ENCODE measurements at regions not wholly inside any gene's neighbourhood (a gene's known extent, or its start where the extent isn't known, plus 50 kb on each side); places are given as distances from the start of the nearest gene placed in this dataset.

- H4K20me1 ChIP-seq (ENCODE audit: insufficient read depth) = no peaks in the 10 kb centered on the region
- no peak overlapping the region for H3K4me3 ChIP-seq (replicated peaks in 1 of 2; ENCODE audit: low read depth in 1 of 2, low read length in 2 of 2)
- H3K27me3 ChIP-seq (ENCODE audit: insufficient read depth, low read length) = no peaks in the 10 kb centered on the region
- peaks cover 0 to 19% of the 10 kb centered on the region in 2 experiments; a peak in 2 of 4 replicates for H3K9me3 ChIP-seq (ENCODE audit: control insufficient read depth in 1 of 2, insufficient read depth in 1 of 2, low read depth in 1 of 2, low read length in 2 of 2)
- ATAC-seq (no peak), DNase-seq (ENCODE audit: low read depth, low spot score) (no peak)
- RAD21 ChIA-PET (ENCODE audit: low non-redundant PET in 1 of 2, low total read pairs in 2 of 2, uncharacterized antibody in 2 of 2, unreplicated experiment in 2 of 2) = no interaction called here
- intact Hi-C loops (cut with micrococcal nuclease) = no loop called here
- no peak overlapping the region for H3K27ac ChIP-seq (ENCODE audit: low read depth, low read length)
- CTCF ChIA-PET = no interaction called here
- BruUV-seq (replicated peaks) = no TSS peak
- no peaks in the 10 kb centered on the region for H3K9me2 ChIP-seq (ENCODE audit: insufficient read depth)
- H2AFZ ChIP-seq (ENCODE audit: low read depth, low read length, poor library complexity, severe bottlenecking) = no peak overlapping the region
- no peaks in the 10 kb centered on the region for H3K79me2 ChIP-seq (ENCODE audit: insufficient read depth, low read length)
- H3K9ac ChIP-seq (ENCODE audit: low read length) = no peak overlapping the region
- no peaks in the 10 kb centered on the region for H3K4me1 ChIP-seq (ENCODE audit: control insufficient read depth in 1 of 2, insufficient read depth in 2 of 2, low read length in 2 of 2)
- TF ChIP-seq POLR2A (IDR thresholded peaks at IDR 0.05; ENCODE audit: borderline replicate concordance, extremely low read depth, insufficient read depth, insufficient read length) = no peak
- TF ChIP-seq, protein P1, sequence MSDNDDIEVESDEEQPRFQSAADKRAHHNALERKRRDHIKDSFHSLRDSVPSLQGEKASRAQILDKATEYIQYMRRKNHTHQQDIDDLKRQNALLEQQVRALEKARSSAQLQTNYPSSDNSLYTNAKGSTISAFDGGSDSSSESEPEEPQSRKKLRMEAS (IDR thresholded peaks at IDR 0.05) = no peak
- no peak for TF ChIP-seq SP1 (IDR thresholded peaks at IDR 0.05; ENCODE audit: low read depth)
- TF ChIP-seq EGR1 (IDR thresholded peaks at IDR 0.05; ENCODE audit: low read depth) = no peak
- TF ChIP-seq RAD21 (IDR thresholded peaks at IDR 0.05; ENCODE audit: low read depth) = no peak
- TF ChIP-seq POLR2AphosphoS5 (IDR thresholded peaks at IDR 0.05; ENCODE audit: low read depth, low read length) = no peak
- no peak for TF ChIP-seq JUND (IDR thresholded peaks at IDR 0.05)
- TF ChIP-seq, protein P2, sequence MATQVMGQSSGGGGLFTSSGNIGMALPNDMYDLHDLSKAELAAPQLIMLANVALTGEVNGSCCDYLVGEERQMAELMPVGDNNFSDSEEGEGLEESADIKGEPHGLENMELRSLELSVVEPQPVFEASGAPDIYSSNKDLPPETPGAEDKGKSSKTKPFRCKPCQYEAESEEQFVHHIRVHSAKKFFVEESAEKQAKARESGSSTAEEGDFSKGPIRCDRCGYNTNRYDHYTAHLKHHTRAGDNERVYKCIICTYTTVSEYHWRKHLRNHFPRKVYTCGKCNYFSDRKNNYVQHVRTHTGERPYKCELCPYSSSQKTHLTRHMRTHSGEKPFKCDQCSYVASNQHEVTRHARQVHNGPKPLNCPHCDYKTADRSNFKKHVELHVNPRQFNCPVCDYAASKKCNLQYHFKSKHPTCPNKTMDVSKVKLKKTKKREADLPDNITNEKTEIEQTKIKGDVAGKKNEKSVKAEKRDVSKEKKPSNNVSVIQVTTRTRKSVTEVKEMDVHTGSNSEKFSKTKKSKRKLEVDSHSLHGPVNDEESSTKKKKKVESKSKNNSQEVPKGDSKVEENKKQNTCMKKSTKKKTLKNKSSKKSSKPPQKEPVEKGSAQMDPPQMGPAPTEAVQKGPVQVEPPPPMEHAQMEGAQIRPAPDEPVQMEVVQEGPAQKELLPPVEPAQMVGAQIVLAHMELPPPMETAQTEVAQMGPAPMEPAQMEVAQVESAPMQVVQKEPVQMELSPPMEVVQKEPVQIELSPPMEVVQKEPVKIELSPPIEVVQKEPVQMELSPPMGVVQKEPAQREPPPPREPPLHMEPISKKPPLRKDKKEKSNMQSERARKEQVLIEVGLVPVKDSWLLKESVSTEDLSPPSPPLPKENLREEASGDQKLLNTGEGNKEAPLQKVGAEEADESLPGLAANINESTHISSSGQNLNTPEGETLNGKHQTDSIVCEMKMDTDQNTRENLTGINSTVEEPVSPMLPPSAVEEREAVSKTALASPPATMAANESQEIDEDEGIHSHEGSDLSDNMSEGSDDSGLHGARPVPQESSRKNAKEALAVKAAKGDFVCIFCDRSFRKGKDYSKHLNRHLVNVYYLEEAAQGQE (IDR thresholded peaks at IDR 0.05; ENCODE audit: low read depth) = no peak
- TF ChIP-seq SIN3A (IDR thresholded peaks at IDR 0.05; ENCODE audit: low read depth) = no peak
- no peaks in the 10 kb centered on the region for H3K36me3 ChIP-seq (ENCODE audit: control insufficient read depth in 1 of 2, insufficient read depth in 2 of 2, low read length in 2 of 2)
- no peak overlapping the region for H3K4me2 ChIP-seq (ENCODE audit: low read length)
- POLR2A ChIA-PET = no interaction called here
Observed at GRCh38 chr5:11985993-11986392, 81.7 kb upstream of the CTNND2 start.

All from HCT116 (cell line).